ENCODE measurements at regions not wholly inside any gene's neighbourhood (a gene's known extent, or its start where the extent isn't known, plus 50 kb on each side); places are given as distances from the start of the nearest gene placed in this dataset.
A peak's percentile ranks its signal among the peaks of the same experiment; 100 is the strongest.

GRCh38 chr3:195634426-195635261 is 50.9 kb upstream of the APOD start:
- DNase-seq: peak; percentile 42 to 51
